Naive B cell (primary cell): ENCODE measurements at regions not wholly inside any gene's neighbourhood (a gene's known extent, or its start where the extent isn't known, plus 50 kb on each side); places are given as distances from the start of the nearest gene placed in this dataset.

Experiments used
- ATAC-seq, 2 donors: fragments of 150-1000 bp; cut with Tn5 transposase; 2 replicates each; pipeline ENCODE4 v1.10.0; 2021; ENCODE audit warnings: low read depth in 2 of 2, mild to moderate bottlenecking in 2 of 2, moderate library complexity in 2 of 2
- DNase-seq: peaks from one replicate; pipeline ENCODE4 v3.0.0; 2022
- H3K27ac Mint-ChIP-seq, 6 donors: one replicate each; pipeline ENCODE4 v1.8.0; 2020 to 2022; ENCODE audit warnings: mild to moderate bottlenecking in 6 of 6, mixed read lengths in 6 of 6, moderate library complexity in 5 of 6, inconsistent platforms in 2 of 6
- H3K27me3 Mint-ChIP-seq, 3 donors: one replicate each; pipeline ENCODE4 v1.8.0; 2021 to 2022; ENCODE audit warnings: mixed read lengths in 3 of 3, mild to moderate bottlenecking in 1 of 3
- H3K36me3 Mint-ChIP-seq, 2 donors: one replicate each; pipeline ENCODE4 v1.8.0; 2020 to 2022; ENCODE audit warnings: mixed read lengths in 2 of 2, inconsistent platforms in 1 of 2, mild to moderate bottlenecking in 1 of 2
- H3K4me1 Mint-ChIP-seq, 3 donors: one replicate each; pipeline ENCODE4 v1.8.0; 2020 to 2022; ENCODE audit warnings: mixed read lengths in 3 of 3, inconsistent platforms in 1 of 3, mild to moderate bottlenecking in 1 of 3, moderate library complexity in 1 of 3
- H3K4me3 Mint-ChIP-seq, 8 donors: one replicate each; pipeline ENCODE4 v1.8.0; 2020 to 2022; ENCODE audit warnings: mild to moderate bottlenecking in 8 of 8, mixed read lengths in 8 of 8, moderate library complexity in 8 of 8, inconsistent platforms in 2 of 8
- H3K9me3 Mint-ChIP-seq, 7 donors: one replicate each; pipeline ENCODE4 v1.8.0; 2020 to 2022; ENCODE audit warnings: mixed read lengths in 7 of 7, mild to moderate bottlenecking in 5 of 7, inconsistent platforms in 2 of 7, moderate library complexity in 1 of 7

- DNase-seq (no peak), ATAC-seq (no peak)
- Mint-ChIP-seq H3K36me3 (no peaks in the 10 kb centered on the region), H3K4me1 (no peaks in the 10 kb centered on the region), H3K27ac (no peak overlapping the region), H3K9me3 (peaks cover 0 to 8% (median 4%) of the 10 kb centered on the region in 7 donors), H3K4me3 (no peak overlapping the region), H3K27me3 (no peaks in the 10 kb centered on the region)
Measured at GRCh38 chr21:27173053-27173452, 206.2 kb upstream of the ADAMTS5 start.

DNA sequence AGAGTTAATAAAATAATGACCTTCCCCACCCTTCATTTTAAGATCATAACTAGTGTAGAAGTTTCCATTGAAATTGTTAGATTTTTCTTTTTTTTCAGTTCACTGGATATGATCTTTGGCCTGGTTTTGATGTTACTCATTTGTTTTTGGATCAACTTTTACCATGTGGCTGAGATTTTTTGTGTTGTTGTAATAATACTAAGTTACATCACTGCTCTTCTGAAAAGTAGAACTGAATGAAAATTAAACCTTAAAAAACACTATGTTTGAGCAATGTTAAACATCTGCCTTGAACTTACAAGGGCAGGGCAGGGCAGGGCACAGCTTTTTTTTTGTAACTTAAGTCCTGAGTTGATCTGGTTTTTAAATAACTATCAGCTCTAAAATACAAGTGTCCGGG is 204.8 kb upstream of the ADAMTS5 start:
- Mint-ChIP-seq H3K4me3 (no peak overlapping the region), H3K27me3 (no peaks in the 10 kb centered on the region), H3K27ac (no peak overlapping the region), H3K4me1 (no peaks in the 10 kb centered on the region), H3K36me3 (no peaks in the 10 kb centered on the region), H3K9me3 (peaks cover 0 to 8% (median 4%) of the 10 kb centered on the region in 7 donors)
- DNase-seq (no peak), ATAC-seq (no peak)

DNA sequence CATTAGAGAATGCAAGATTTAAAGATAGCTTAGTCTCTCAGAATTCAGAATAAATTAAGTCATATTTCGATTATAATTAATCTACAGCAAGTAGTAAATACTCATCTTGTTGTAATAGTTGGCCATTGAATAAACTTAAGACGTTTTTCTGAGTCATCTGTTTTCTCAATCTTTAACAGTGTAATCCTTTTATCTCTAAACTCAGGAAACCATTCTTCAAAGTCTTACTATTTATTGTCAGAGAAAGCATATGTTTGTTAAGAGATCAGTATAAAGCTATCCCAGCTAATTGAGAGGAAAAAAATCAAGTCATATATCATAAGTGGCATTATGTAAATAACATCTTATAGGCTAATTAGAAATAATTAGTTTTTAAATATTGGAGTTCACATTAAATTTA is 201.2 kb upstream of the ADAMTS5 start:
- no peak for ATAC-seq
- Mint-ChIP-seq H3K27me3 (no peaks in the 10 kb centered on the region), H3K4me1 (no peaks in the 10 kb centered on the region)

GRCh38 chr21:27164208-27165177 is 197.6 kb upstream of the ADAMTS5 start:
- no peak overlapping the region for H3K27ac Mint-ChIP-seq
- DNase-seq, result no peak

More for the DNA sequence above, 201.2 kb upstream of the ADAMTS5 start:
- H3K27ac Mint-ChIP-seq, result no peak overlapping the region
- no peak for DNase-seq
- no peak overlapping the region for H3K4me3 Mint-ChIP-seq
- H3K36me3 Mint-ChIP-seq, result no peaks in the 10 kb centered on the region
- H3K9me3 Mint-ChIP-seq, result peaks cover 0 to 13% (median 5%) of the 10 kb centered on the region in 7 donors

DNA sequence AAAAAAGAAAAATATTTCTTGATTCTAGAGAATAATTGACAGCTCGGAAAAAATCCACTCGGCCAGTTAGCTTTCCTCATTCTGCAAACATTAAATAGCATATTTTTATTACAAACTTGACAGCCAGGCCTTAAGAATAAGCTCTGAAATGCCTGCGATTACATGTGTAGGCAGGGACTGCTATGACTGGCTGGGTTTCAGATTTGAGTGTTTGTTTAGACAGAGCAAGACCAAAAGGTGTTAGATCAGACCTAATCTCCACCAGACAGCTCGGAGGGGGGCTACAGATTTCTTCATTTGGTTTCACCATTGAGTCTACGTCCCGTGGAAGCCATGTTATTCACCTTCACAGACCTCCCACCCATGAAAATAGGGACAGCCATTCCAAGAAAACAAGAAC is 192.1 kb upstream of the ADAMTS5 start:
- no peak overlapping the region for H3K4me3 Mint-ChIP-seq

More at GRCh38 chr21:27164208-27165177, 197.6 kb upstream of the ADAMTS5 start:
- H3K27me3 Mint-ChIP-seq, result no peaks in the 10 kb centered on the region
- ATAC-seq, result no peak
- no peaks in the 10 kb centered on the region for H3K4me1 Mint-ChIP-seq
- H3K4me3 Mint-ChIP-seq, result no peak overlapping the region
- peaks cover 0 to 12% (median 5%) of the 10 kb centered on the region in 7 donors for H3K9me3 Mint-ChIP-seq
- no peaks in the 10 kb centered on the region for H3K36me3 Mint-ChIP-seq

DNA sequence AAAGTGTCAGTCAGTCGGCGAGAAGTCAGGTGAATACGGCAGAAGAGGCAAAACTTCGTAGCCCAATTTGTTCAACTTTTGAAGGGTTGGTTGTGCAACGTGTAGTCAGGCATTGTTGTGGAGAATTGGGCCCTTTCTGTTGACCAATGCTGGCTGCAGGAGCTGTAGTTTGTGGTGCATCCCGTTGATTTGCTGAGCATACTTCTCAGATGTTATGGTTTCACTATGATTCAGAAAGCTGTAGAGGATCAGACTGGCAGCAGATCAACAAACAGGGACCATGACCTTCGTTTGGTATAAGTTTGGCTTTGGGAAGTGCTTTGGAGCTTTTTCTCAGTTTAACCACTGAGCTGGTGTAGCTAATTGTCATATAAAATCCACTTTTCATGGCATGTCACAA is 190.2 kb upstream of the ADAMTS5 start:
- ATAC-seq, result no peak
- H3K4me3 Mint-ChIP-seq, result no peak overlapping the region
- H3K36me3 Mint-ChIP-seq, result no peaks in the 10 kb centered on the region
- no peaks in the 10 kb centered on the region for H3K4me1 Mint-ChIP-seq
- no peaks in the 10 kb centered on the region for H3K27me3 Mint-ChIP-seq
- DNase-seq, result no peak
- H3K9me3 Mint-ChIP-seq, result peaks cover 0 to 5% (median 2%) of the 10 kb centered on the region in 7 donors
- no peak overlapping the region for H3K27ac Mint-ChIP-seq

More for the DNA sequence above, 192.1 kb upstream of the ADAMTS5 start:
- DNase-seq (no peak), ATAC-seq (no peak)
- H3K9me3 Mint-ChIP-seq, result peaks cover 0 to 11% (median 0%) of the 10 kb centered on the region in 7 donors
- H3K27me3 Mint-ChIP-seq, result no peaks in the 10 kb centered on the region
- no peak overlapping the region for H3K27ac Mint-ChIP-seq
- H3K4me1 Mint-ChIP-seq, result no peaks in the 10 kb centered on the region
- no peaks in the 10 kb centered on the region for H3K36me3 Mint-ChIP-seq

DNA sequence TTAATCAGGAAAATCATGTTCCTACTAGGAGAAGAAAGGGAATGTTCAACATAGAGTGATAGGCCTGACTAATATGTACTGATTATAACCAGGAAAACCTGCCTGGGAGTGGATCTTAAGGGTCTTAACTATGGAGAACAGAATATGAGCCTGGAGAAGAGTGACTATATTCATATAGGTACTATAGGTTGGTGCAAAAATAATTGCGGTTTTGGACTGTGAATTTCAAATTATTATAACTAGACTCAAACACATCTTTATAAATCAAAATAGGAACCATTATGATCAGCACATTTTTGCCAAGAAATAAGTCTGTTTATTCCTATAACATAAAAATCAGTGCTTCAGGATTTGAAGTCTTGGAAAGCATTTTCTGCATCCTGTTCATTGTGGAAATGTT is 189.8 kb upstream of the ADAMTS5 start:
- no peaks in the 10 kb centered on the region for H3K27me3 Mint-ChIP-seq
- H3K36me3 Mint-ChIP-seq, result no peaks in the 10 kb centered on the region
- ATAC-seq (no peak), DNase-seq (no peak)
- H3K4me3 Mint-ChIP-seq, result no peak overlapping the region
- no peaks in the 10 kb centered on the region for H3K4me1 Mint-ChIP-seq
- H3K27ac Mint-ChIP-seq, result no peak overlapping the region
- peaks cover 0 to 5% (median 2%) of the 10 kb centered on the region in 7 donors for H3K9me3 Mint-ChIP-seq

GRCh38 chr21:27155130-27155500 is 188.2 kb upstream of the ADAMTS5 start:
- Mint-ChIP-seq H3K4me1 (no peaks in the 10 kb centered on the region), H3K9me3 (peaks cover 0 to 9% (median 2%) of the 10 kb centered on the region in 7 donors), H3K27ac (no peak overlapping the region), H3K4me3 (no peak overlapping the region), H3K36me3 (no peaks in the 10 kb centered on the region), H3K27me3 (no peaks in the 10 kb centered on the region)
- no peak for ATAC-seq
- no peak for DNase-seq

GRCh38 chr21:27154451-27155129 is 187.7 kb upstream of the ADAMTS5 start:
- peaks cover 0 to 12% (median 2%) of the 10 kb centered on the region in 7 donors for H3K9me3 Mint-ChIP-seq

DNA sequence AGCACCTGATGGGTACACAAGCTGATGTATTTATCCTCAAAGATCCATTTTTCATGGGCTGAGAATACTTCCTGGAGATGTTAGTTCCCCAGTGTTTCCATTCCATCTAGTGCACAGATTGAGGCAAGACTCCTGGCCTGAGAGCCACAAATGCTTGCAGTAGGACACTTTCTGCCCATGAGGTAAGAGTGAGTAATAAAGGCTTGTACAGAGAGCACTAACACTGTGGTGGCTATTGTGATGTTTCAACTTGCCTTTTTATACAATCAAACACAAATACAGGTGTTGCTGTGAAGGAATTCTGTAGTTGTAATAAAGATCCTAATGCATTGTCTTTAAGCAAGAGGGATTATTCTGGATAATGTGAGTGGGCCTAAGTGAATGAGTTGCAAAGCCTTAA is 186.1 kb upstream of the ADAMTS5 start:
- ATAC-seq, result no peak
- Mint-ChIP-seq H3K4me3 (no peak overlapping the region), H3K27me3 (no peaks in the 10 kb centered on the region), H3K27ac (peak overlapping the region in 1 of 6 donors; percentile 2), H3K36me3 (no peaks in the 10 kb centered on the region), H3K9me3 (peaks cover 0 to 15% (median 5%) of the 10 kb centered on the region in 7 donors), H3K4me1 (no peaks in the 10 kb centered on the region)
- DNase-seq, result no peak

More at GRCh38 chr21:27154451-27155129, 187.7 kb upstream of the ADAMTS5 start:
- H3K4me1 Mint-ChIP-seq, result no peaks in the 10 kb centered on the region
- no peaks in the 10 kb centered on the region for H3K36me3 Mint-ChIP-seq
- no peak overlapping the region for H3K4me3 Mint-ChIP-seq
- no peaks in the 10 kb centered on the region for H3K27me3 Mint-ChIP-seq
- DNase-seq (no peak), ATAC-seq (no peak)
- no peak overlapping the region for H3K27ac Mint-ChIP-seq

GRCh38 chr21:27149034-27149433 is 182.1 kb upstream of the ADAMTS5 start:
- no peak for DNase-seq
- Mint-ChIP-seq H3K27me3 (no peaks in the 10 kb centered on the region), H3K36me3 (no peaks in the 10 kb centered on the region), H3K4me1 (no peaks in the 10 kb centered on the region), H3K9me3 (peaks cover 0 to 17% (median 6%) of the 10 kb centered on the region in 7 donors), H3K27ac (no peak overlapping the region), H3K4me3 (no peak overlapping the region)
- no peak for ATAC-seq

DNA sequence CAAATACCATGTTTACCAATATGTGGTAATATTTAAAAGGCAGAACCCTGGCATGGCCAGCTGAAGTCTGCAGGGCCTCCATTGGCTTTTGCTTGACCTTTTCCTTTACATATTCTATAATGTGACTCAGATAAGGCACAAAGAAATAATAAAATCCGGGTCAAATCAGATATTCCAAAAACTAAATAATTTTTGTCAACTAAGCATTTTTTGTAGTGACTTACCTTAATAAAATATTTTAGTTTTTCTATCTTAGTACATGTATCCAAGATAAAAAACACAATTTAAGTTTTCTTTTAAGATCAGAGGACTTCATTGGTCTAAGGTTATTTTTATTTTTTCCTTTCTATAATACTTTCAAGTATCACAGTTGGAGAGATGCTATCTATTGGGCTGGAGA is 179.4 kb upstream of the ADAMTS5 start:
- peaks cover 0 to 16% (median 3%) of the 10 kb centered on the region in 7 donors for H3K9me3 Mint-ChIP-seq
- ATAC-seq, result no peak
- no peak overlapping the region for H3K4me3 Mint-ChIP-seq
- H3K36me3 Mint-ChIP-seq, result no peaks in the 10 kb centered on the region
- no peaks in the 10 kb centered on the region for H3K4me1 Mint-ChIP-seq
- H3K27ac Mint-ChIP-seq, result no peak overlapping the region
- H3K27me3 Mint-ChIP-seq, result no peaks in the 10 kb centered on the region
- DNase-seq, result no peak

- no peak overlapping the region for H3K4me3 Mint-ChIP-seq
- no peaks in the 10 kb centered on the region for H3K27me3 Mint-ChIP-seq
- ATAC-seq (no peak), DNase-seq (no peak)
- H3K9me3 Mint-ChIP-seq, result peaks cover 0 to 14% (median 5%) of the 10 kb centered on the region in 7 donors
- H3K36me3 Mint-ChIP-seq, result no peaks in the 10 kb centered on the region
- no peak overlapping the region for H3K27ac Mint-ChIP-seq
- no peaks in the 10 kb centered on the region for H3K4me1 Mint-ChIP-seq
Measured at GRCh38 chr21:27145134-27145798, 178.4 kb upstream of the ADAMTS5 start.
